HUDEP-2 (cell line): ENCODE measurements at regions not wholly inside any gene's neighbourhood (a gene's known extent, or its start where the extent isn't known, plus 50 kb on each side); places are given as distances from the start of the nearest gene placed in this dataset.
"Not testable (repeated sequence)": the region's sequence is repeated elsewhere in the genome, so short reads cannot be mapped to it uniquely, and the experiment has no call there.

Experiments used
- DNase-seq, 76 experiments: peaks; one replicate each; lab custom pipeline; 2025; ENCODE audit not compliant: unreplicated experiment in 76 of 76; lab: John Stamatoyannopoulos, UW

GRCh38 chr1:195715652-195716051 is 892.6 kb downstream of the KCNT2 start:
- DNase-seq, result no peak

GRCh38 chr1:195714248-195714647 is 894.0 kb downstream of the KCNT2 start:
- no peak for DNase-seq

GRCh38 chr1:195709821-195710220 is 898.4 kb downstream of the KCNT2 start:
- DNase-seq, result no peak

GRCh38 chr1:195704028-195704427 is 904.2 kb downstream of the KCNT2 start:
- DNase-seq, result no peak

GRCh38 chr1:195701149-195701548 is 907.1 kb downstream of the KCNT2 start:
- no peak for DNase-seq

DNA sequence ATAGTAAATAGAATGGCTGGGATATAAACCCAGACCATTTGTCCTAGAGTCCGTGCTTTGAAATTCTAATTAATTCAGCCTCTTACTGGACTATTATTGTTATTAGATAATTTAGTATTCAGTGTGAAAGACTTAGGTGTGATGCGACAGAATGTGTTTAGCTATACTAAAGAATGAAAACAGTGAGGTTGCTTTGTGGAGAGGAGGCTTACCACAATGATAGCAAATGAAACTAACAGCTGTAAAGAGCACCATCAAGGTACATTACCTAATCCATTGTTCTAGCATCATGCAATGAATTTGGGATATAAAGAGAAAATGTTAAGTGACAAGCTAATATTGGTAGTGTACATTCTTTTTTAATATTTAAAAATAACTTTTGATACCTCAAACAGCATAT is 911.1 kb downstream of the KCNT2 start:
- no peak for DNase-seq

- DNase-seq, result no peak
These were observed 921.5 kb downstream of the KCNT2 start for GRCh38 chr1:195686764-195687163.

GRCh38 chr1:195664628-195665027 is 943.6 kb downstream of the KCNT2 start:
- DNase-seq, result no peak

DNA sequence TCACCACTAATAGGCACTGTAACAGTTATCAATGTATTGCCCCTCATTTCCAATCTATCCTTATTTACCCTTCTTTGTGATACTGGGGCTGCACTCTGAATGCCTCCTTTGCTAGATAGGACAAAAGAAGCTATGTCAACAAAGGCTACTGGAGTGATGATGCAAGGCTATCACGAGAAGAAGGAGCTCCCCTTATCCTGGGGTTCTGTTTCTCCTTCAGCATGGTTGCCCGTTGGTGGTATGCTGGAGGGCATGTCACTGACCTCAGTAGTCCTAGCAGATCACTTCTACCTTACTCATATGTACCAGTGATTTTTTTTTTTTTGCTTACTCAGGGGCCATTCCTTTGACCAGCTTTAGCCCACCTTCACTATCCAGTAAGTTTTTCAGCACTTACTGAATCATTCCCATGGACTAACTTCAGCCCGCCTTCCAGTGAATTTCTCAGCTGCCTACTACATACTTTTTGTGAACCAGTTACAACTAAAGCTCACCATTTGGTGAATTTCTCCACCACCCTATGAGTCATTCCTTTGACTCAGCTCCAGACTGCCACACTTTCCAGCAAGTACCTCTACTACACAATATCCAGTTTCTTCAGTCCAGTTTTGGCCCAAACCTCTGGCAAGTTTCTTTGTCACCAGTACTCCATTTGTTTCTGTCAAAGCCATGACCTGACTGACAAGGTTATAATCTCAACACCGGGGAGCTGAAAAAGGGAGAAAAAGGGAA is 944.5 kb downstream of the KCNT2 start:
- peak in 2 of 76 experiments; percentile 4 to 5 for DNase-seq

DNA sequence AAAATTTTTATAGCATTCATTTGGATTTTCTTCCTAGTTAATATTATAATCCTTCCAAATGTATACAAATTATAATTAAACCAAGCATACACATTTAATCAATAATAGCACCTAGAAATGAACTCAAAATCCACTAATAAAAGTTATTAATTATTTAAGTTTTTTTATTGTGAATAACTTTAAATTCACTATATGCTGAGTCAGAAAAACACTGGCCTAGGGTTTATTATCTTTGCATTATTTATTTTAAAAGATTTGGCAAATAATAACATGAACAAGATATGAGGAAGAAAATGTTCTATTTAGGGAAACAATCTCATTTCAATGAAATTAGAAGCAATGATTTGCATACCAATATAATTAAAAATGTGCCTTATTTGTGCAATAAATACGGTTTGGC is 951.5 kb downstream of the KCNT2 start:
- DNase-seq, result no peak

- DNase-seq, result not testable (repeated sequence)
These were observed 959.4 kb downstream of the KCNT2 start for GRCh38 chr1:195648875-195649274.

GRCh38 chr1:195637539-195637938 is 970.7 kb downstream of the KCNT2 start:
- no peak for DNase-seq

DNA sequence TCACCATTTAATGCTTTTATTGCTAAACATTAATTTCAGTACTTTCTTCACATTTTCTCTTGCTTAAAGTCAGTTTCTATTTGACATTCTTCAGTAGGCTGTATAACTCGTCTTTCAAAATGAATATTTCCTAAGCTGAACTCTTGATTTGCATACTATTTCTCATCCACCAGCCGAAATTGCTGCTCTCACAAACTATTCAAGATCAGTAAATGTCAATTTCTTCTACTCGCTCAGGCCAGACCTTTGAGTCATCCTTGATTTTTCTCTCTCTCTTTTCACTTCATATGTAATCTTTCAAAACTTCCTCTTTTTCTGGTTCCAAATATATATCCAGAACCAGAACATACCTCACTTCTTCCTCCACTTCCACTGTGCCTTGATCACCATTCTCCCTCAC is 990.0 kb downstream of the KCNT2 start:
- DNase-seq, result no peak

DNA sequence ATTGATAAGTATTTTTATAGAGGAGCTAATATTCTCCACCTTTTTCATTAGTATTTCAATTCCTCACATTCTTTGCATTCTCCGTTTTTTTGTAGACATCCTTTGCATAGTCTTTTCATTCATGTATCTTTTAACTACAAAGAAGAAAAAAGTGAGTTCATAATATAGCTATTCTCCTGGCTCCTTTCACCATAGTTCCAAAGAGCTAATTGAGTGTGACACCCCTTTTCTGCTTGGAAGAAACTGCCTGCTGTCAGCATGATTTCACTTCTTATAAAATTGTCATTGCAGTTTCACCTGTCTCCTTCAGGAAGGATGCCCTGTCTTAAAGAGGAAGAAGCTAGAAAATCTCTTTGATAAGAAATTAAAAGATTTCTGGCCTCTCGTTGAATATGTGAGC is 991.1 kb downstream of the KCNT2 start:
- DNase-seq, result no peak

GRCh38 chr1:195608883-195609282 is 999.4 kb downstream of the KCNT2 start:
- DNase-seq, result no peak

GRCh38 chr1:195606483-195606882 is 1001.8 kb downstream of the KCNT2 start:
- DNase-seq, result no peak

GRCh38 chr1:195604287-195604686 is 1004.0 kb downstream of the KCNT2 start:
- no peak for DNase-seq

GRCh38 chr1:195597891-195598290 is 1010.3 kb downstream of the KCNT2 start:
- no peak for DNase-seq

DNA sequence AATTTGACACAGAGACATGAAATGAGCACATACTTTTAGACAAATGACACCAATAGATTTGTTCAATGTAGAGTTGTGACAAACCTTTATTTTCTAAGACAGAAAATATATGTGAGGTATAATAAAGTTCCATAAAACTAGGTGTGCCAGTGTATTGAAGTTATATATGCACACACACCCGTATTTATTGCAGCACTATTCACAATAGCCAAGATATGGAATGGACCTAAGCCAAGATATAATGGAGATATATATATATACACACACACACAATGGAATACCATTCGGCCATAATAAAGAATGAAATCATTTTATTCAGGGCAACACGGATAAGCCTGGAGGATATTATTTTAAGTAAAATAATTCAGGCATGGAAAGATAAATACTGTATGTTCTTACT is 1013.5 kb downstream of the KCNT2 start:
- DNase-seq, result no peak

DNA sequence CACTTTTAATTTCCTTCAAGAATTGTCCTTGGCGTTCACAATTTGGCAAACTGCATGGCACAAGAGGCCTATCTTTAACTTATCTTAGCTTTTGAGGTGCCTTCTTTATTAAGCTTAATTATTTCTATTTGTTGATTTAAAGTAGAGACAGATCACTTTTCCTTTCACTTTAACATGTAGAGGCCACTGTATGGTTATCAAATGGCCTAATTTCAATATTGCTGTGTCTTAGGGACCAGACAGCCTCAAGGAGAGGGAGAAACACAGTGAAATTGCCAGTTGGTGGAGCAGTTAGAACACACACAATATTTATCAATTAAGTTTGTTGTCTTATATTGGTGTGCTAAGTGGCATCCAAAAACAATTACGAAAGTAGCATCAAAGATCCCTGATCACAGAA is 1013.9 kb downstream of the KCNT2 start:
- DNase-seq, result peak in 1 of 76 experiments; percentile 4

GRCh38 chr1:195591917-195592672 is 1016.1 kb downstream of the KCNT2 start:
- DNase-seq, result no peak

DNA sequence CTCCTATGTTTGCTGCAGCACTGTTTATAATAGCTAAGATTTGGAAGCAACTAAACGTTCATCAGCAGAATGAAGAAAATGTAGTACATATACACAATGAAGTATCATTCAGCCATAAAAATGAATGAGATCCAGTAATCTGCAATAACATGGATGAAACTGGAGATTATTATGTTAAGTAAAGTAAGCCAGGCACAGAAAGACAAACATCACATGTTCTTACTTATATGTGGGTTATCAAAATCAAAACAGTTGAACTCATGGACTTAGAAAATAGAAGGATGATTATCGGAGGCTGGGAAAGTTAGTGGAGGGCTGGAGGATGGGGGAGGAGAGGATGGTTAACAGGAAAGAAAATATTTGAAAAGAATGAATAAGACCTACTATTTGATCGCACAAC is 1017.6 kb downstream of the KCNT2 start:
- DNase-seq, result no peak
